Daoy (cell line): ENCODE measurements at regions not wholly inside any gene's neighbourhood (a gene's known extent, or its start where the extent isn't known, plus 50 kb on each side); places are given as distances from the start of the nearest gene placed in this dataset.

Experiments
- DNase-seq: peaks from one replicate; pipeline ENCODE4 v3.0.0-alpha.2; 2015; ENCODE audit warnings: low read depth

DNA sequence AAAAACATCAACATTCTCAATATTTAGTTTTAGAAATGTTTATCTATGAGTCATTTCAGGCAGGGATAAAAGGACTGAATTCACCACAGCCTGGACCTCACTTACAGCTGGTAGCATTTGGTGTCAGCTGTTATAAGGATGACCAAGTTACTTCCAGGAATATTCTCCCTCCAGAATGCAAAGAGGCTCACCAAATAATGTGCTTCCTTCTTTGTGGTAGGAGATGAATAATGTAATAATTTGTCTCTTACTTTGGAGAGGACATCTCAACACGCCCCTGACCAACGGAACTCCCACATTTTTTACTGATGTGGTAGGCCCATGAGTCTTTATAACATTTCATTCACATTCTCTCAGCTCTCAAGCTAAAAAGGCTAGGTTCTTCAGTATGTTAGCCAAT, 825.9 kb upstream of the GRAMD2B start:
- DNase-seq: peak; percentile 9

DNA sequence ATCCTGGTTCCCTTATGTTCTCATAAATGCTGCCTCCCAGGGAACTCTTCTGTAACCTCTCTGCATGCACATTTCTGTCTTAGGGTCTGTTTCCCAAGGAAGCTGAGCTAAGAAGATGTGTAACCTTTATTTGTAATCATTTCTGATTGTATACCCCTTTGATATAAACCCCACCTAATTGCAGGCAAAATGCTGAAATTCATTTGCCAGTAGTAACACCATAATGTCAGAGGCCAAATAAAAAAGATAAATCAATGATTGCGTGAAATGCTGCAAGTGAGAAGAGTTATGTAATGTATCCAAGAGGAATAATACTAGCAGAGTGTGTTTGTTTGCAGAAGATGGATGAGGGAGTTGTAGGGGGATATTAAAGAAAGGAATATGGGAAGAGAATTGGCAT, 822.6 kb upstream of the GRAMD2B start:
- DNase-seq: no peak

DNA sequence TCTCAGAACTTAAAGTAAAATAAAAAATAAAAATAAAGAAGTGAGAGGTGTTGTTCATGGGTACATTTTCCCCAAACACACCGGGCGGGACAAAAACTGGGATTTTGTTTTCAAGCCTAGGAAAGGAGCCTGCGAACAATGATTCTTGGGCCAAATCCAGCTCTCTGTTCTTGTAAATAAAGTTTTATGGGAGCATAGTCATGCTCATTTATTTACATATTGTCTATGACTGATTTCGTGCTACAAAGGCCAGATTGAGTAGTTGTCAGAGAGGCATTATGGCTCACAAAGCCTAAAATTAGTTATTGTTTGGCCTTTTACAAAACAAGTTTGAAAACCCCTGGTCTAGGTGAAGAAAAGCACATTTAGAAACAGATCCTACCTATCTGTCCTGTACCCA, 821.0 kb upstream of the GRAMD2B start:
- DNase-seq: no peak

DNA sequence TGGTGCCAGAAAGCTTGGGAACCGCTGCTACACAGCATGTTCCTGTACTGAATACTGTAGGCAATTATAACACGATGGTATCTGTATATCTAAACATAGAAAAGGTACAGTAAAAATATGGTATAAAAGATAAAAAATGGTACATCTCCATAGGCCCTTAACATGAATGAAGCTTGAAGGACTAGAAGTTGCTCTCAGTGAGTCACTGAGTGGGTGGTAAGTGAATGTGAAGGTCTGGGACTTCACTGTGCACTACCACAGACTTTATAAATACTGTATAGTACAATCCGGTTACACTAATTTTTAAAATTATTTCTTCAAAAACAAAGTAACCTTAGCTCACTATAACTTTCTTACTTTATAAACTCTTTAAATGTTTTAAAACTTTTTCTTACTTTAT, 819.9 kb upstream of the GRAMD2B start:
- no peak for DNase-seq

DNA sequence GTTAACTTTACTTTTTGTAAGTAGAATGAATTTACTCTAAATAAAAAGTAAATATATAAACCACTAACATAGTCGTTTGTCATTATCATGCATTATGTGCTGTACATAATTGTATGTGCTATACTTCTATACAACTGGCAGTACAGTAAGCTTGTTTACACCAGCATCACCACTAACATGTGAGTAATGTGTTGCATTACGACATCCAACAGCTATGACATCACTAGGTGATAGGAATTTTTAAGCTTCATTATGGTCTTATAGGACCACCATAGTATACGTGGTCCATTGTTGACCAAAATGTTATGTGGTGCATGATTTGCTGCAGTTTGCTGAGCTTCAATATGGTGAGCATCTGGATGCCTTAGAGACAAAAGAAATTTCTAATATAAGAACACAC, 819.1 kb upstream of the GRAMD2B start:
- no peak for DNase-seq

DNA sequence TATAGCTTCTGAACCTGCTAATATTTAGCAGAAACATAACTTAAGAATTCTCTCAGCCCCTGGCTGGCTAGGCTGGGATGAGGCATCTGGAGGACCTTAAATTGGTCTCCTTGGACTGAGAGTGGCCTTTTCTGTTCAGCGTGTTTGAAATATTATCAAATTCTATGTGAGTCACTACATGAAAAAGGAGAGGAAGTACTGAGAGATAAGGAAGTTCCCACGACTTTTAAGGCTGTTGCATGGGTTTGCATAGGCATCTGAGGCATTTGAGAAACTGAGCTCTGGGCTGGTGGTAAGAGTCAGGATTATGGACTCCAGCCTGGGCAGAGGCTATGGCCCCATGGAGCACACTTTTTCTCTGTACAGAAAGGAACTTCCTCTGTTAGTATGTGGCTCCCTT, 816.2 kb upstream of the GRAMD2B start:
- DNase-seq: no peak

DNA sequence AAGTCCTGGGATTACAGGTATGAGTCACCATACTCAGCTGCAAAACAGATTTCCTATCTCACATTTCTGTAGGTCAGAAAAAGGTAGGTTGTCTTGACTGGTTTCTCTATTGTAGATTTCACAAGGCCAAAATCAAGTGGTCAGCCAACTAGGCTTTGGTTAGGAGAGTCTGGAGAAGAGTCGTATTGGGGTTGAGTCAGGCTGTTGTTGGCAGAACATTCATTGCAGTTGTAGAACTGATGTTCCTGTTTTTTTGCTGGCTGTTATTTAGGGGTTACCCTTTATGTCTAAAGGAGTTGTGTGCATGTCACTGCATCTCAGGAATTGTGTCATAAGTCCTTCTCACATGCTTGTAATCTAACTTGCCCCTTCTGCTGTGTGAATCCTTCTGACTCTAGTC, 814.2 kb upstream of the GRAMD2B start:
- no peak for DNase-seq

DNA sequence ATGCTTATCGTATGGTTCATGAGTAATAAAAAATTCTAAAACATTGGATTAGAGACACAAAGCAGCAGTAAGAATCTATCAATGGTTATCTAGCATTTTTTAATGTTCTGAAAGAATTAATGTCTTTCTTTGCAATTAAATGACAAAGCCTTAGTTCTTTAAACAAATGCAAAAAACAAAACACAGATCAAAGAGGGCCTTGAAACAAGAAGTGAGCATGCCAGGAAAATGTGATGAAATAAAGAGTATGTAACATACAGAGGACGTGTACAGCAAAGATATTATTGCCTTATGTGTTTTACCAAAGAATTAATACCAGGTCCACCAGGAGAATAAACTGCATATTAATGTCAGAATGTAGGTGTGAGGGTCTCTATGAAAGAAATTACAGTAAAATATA, 812.3 kb upstream of the GRAMD2B start:
- DNase-seq: no peak

DNA sequence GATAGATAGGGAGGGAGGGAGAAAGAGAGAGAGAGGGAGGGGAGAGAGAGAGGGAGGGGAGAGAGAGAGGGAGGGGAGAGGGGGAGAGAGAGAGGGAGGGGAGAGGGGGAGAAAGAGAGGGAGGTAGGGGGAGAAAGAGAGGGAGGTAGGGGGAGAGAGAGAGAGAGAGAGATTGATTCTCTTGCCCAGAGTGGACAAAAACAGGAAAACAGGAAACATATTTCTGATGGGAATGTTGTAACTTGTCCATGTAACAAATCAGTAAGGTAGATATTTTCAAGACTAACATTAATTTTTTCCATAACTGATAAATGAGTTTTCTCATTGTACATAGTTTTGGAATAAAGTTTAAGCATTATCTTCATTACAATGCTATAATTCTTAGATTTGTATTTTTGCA, 811.7 kb upstream of the GRAMD2B start:
- no peak for DNase-seq

DNA sequence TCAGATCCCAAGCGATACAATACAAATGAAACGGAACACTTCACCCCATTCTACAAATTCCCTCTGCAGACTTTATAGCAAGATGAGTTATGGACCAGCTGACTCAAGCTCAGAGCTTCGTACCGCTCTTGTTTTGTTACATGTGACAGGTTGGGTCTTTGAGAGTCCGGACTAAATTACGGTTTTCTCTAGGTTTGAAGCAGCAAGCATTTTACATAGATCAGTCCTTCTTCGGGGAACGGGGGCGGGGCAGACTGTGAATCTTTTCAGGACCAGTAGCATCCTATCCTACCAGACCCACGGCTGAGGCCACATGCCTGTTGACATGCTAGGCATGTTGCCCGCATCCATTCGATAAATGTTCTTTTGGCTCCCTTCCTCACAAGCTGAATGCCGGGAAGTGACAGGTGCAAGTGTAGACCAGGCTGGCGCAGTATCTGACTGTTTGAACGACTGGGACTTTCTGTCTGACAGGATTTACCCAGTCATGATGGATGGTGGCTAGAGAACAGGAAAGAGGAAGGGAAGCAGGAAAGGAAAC, 811.0 kb upstream of the GRAMD2B start:
- no peak for DNase-seq

DNA sequence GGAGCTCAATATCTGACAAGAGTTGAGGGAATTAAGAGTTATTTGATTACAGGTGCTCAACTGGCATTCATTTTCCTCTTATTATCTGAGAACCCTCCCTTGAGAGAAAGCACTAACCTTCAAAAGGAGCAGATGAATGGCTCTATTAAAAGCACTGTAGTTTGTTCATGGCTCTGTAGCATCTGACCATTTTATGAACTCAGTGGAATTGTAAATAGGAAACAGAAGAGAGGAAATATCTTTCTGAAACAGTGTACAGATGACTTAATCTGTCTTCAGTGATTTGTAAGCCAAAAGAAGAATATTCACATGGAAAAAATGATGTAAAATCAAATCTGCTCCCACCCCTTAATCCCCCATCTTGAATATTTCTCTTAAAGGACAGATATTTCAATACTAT, 810.4 kb upstream of the GRAMD2B start:
- no peak for DNase-seq

DNA sequence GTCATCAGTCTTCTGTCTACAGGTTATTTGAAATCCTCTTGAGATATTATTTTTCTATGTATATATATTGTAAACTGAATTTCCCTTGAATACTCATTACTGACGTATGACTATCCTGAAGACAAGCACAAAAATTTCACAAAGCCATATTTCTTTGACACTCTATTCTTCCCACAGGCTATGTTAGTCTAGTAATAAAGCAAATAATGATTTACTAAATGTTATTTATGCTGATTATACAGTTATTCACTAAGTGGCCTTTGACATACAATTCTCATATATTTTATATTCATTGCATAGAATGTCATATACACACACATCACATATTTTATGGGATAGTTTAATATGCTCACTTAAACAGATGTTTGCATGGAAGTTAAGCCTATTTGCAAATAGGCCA, 793.0 kb upstream of the GRAMD2B start:
- no peak for DNase-seq

DNA sequence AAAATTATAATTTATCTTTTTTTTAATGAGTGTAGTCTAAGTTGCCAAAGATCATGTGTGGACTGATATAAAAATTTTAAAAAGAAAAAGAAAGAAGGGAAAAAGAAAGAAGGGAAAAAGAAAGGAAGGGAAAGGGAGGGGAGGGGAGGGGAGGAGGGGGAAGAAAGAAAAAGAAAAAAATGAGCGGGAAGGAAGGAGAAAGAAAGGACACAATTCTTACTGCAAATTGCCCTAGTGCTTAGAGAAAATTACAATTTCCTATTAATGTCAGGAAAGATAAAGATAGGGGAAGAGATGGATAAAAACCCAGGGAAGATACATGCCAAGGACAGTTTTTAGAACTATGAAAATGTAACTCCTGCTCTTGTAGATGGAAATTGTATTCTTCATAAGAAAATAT, 789.7 kb upstream of the GRAMD2B start:
- no peak for DNase-seq

DNA sequence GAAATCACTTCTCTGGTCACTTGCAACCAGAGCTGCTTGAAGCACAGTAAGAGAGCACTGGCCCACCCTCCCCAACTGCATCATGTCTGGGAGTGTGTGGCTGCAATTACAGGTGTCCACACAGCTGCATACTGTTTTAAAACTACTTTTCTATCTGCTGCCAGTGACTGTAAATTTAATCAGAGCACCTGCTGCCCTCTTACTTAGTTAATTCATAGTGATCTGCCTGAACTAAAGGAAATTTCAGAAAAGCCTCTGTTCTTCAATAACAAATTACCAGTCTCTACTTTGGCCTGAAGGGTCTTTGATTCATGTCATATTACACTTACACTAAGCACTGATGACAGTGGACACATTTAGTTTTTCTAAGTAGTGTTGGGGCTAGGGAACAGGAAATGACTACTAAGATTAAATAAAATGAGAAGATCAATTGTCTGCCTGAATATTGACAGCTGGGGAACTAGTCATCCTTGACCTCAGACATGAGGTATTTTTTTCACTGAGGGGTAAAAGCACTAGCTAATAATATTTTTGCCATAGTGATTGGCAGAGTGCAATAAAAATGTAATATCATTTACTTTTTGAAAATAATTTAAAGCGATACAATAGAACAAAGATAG, 788.9 kb upstream of the GRAMD2B start:
- DNase-seq: no peak

DNA sequence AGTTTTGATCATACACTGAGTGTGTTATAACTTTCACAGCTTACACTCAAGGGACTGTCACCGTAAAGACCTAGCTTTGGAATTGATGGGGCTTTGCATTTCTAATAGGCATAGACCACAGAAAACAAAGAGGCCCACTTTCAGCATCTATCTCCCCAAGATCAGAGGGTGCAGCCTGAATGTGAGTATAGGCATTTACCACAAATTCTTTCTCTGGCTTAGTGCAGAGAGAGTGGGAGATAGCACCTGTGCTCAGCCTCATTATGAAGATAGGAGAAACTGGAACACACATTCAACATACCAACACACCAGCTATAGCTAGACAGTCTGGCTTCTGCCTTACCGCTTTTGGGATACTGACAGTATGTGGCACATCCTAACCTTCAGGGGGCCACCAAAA, 783.4 kb upstream of the GRAMD2B start:
- no peak for DNase-seq

DNA sequence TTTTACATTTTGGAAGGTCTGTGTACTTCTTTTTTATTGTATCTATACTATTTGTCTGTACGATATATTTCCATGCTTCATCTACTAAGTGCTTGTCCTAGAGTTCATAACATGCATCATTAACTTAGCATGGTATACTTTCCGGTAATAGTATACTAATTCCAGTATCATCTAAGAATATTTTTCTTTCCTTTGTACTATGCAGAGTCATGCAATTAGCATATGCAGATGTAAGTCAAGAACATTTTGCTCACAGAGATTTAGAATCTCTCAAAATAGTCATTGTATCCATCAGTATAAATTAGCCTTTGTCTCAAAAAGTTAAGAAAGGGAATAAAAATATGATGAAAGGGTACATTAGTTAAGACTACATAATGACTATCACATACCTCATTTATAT, 770.4 kb upstream of the GRAMD2B start:
- DNase-seq: no peak

DNA sequence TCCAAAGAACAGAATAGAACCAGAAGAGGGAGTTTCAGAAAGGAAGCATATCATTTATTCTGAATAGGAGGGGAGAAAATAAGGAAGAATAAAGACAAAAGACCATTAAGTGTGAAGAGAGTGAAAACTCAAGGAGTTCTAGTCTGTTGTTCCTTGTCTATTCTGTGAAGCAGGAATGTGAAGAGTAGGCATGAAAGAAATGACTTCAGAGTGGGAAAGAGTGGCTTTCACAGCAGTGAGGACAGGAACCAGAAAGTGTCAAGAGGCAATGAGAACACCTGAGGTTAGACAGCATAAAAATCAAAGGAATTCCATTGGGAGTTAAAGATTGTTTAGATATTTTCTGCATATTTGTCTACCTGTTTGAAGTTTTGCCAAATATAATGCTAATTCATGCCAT, 768.8 kb upstream of the GRAMD2B start:
- DNase-seq: no peak

DNA sequence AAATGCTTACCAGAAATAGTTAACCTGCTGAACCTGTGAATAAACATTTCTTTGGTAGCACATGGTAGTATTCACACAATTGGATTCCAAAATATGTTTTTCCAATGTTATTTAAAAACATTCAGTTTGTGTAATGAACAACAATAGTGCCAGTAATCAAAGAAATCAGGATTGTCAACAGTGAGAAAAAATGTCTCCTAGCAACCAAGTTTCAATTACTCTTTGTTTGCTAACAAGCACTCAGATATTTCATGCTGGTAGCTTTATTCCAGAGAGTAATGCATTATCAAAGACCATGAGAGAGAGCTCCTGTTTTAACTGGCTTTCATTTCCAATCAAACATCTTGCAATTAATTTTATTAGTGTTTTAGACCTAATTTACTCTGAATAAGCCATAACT, 768.1 kb upstream of the GRAMD2B start:
- no peak for DNase-seq

DNA sequence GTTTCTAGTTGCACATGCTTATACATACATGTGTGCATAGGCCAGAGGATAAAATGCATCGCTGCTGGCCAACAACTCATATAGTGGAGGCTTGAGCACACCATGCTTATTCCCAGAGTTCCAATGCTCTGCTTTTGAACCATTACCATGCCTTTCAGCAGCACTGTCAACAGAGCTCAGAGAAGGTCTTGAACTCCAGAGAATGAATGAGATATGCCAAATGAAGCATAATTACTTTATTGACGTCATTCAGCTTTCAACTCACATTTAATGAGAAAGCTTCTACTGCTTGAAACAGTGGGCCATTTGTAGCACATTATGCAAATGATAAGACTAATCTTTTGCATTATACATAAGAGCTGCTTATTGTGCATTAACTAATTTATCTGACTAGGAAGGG, 765.3 kb upstream of the GRAMD2B start:
- no peak for DNase-seq

DNA sequence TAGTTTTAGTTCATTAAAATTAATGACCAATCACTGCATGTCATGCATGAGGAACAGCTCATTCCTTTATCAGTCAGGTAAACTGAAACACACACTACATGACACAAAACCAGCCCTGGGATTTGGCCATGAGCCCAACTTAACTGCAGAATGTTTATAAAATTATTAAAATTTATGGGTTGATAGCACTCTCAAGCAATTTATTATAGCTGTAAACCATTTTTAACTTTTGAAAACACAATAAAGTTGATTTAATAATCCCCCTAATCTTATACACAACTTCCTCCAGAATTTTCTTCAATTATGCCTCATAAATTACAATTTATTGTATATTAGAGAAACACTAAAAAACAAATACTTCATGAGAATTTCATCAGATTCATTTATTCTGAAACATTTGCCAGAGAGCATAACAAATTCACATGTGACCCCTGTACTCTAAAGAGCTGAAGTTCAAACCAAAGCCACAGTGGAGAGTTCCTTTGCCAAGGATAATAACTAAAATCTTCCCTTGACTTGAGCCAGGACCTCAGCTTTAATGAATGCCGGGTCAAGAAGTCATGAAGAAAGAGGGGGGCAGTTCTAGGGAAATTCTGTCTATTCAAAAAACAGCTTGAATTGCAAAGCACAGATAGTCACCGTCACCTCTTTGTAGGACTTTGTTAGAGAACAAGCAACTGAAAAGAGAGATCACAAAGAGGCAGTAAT, 763.7 kb upstream of the GRAMD2B start:
- DNase-seq: peak; percentile 18

DNA sequence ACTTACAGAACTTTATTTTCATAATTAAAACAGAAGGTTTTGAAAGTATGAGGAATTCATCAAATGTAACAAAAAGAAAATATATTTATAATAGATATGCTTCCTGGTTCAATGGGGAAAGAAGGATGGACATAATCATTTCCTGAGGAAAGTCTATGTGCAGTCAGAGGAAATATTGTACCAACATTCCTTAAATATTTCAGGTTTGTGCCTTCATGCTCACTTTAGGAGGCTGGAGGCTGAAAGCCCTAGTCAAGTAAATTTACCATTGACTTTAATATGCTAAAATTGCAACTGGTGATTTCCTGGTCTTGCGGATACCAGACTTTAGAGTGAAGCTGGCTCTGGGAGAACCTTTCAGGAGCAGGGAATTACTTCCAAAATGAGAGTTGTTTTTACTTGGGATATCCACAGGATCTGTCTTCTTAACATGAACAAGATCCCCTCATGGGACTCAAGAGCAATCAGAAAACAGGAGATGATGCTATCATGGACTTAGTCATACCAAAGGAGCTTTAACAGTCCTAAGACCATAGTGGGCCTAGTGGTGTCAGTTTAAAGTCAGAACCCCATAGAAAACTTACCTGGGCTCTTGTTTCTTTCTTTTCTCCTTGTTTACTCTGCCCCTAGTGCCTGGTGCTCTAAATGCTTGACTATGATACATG, 762.8 kb upstream of the GRAMD2B start:
- no peak for DNase-seq

DNA sequence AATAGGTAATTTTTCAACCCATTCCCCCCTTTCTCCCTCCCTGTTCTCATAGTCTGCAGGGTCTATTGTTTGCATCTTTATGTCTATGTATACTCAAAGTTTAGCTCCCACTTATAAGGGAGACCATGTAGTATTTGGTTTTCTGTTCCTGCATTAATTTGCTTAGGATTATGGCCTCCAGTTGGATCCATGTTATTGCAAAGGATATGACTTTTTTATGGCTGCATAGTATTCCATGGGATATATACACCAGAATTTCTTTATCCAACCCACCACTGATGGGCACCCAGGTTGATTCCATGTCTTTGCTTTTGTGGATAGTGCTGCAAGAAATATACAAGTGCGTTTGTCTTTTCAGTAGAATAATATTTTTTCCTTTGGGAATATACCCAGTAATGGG, 761.6 kb upstream of the GRAMD2B start:
- no peak for DNase-seq

DNA sequence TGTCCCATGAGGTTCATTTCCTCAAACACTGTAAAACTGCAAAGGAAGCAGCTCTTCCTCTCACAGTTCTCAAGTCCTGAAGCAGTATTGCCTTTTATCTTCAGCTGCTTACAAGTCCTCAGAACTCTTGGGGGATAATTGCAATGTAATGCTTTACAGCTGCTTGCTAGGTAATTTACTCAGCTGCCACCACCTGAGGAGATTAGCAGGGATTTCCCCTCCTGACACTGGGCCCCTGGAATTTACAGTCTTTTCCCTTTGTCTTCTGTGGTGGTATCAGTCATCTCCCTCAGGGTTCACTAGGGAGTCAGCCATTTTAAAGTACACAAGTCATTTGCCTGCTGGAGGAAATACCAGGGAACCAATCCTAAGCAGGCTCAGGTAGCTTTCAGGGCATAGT, 754.3 kb upstream of the GRAMD2B start:
- DNase-seq: peak; percentile 76
